Prostate gland (tissue), 2 donors: ENCODE measurements at regions not wholly inside any gene's neighbourhood (a gene's known extent, or its start where the extent isn't known, plus 50 kb on each side); places are given as distances from the start of the nearest gene placed in this dataset.

Experiments used
- DNase-seq: peaks from one replicate; pipeline ENCODE4 v3.0.0-alpha.2; 2019; ENCODE audit warnings: low spot score
- H3K27ac ChIP-seq, 2 donors: fragments of 200-600 bp; sonication (generic); 2 replicates each; pipeline ENCODE4 v1.5.1; 2017 to 2019
- H3K27me3 ChIP-seq: fragments of 200-600 bp; sonication (generic); replicated peaks from 2 replicates; pipeline ENCODE4 v1.5.1; 2019; ENCODE audit not compliant: insufficient read depth
- H3K36me3 ChIP-seq, 2 donors: fragments of 200-600 bp; sonication (generic); 1 replicate in 1 of 2; 2 replicates in 1 of 2; pipeline versions ENCODE4 v1.5.1 to v1.8.1; 2017 to 2019
- H3K4me1 ChIP-seq: fragments of 200-600 bp; sonication (generic); replicated peaks from 2 replicates; pipeline ENCODE4 v1.5.1; 2019
- H3K4me3 ChIP-seq, 2 donors: fragments of 200-600 bp; sonication (generic); 2 replicates each; pipeline ENCODE4 v1.5.1; 2017 to 2019
- H3K9me3 ChIP-seq: fragments of 200-600 bp; sonication (generic); 2 replicates; pipeline ENCODE4 v1.5.1; 2017
- CTCF ChIP-seq, 4 experiments: fragments of 200-600 bp in 2 of 4; fragments of 450-650 bp in 2 of 4; sonication (generic) in 2 of 4; IDR thresholded peaks; 1 replicate in 3 of 4; 2 replicates in 1 of 4; pipeline ENCODE4 v1.5.1; 2016 to 2019; ENCODE audit warnings: antibody characterized with exemption in 4 of 4, mild to moderate bottlenecking in 2 of 4, moderate library complexity in 2 of 4
- POLR2A ChIP-seq: fragments of 450-650 bp; IDR thresholded peaks from one replicate; pipeline ENCODE4 v1.6.1; 2016; ENCODE audit warnings: antibody characterized with exemption, mild to moderate bottlenecking
- POLR2AphosphoS5 ChIP-seq: sonication (generic); formaldehyde crosslinking; IDR thresholded peaks from one replicate; pipeline ENCODE4 v1.6.1; 2017; ENCODE audit warnings: antibody characterized with exemption
- WGBS: methylation state at CpG from one replicate; pipeline ENCODE4 v1.1.5; 2018; 5-methylcytosine and 5-hydroxymethylcytosine counted together
- intact Hi-C: fragments of 100-400 bp; cut with DNase I; formaldehyde crosslinking; loops from one replicate; pipeline ENCODE4 v1.14.2; 2022

GRCh38 chr22:48523091-48523490 lies 1304.6 kb downstream of the BRD1 start:
- Histone ChIP-seq H3K36me3 (no peaks in the 10 kb centered on the region), H3K4me1 (no peaks in the 10 kb centered on the region), H3K4me3 (no peak overlapping the region), H3K27me3 (no peaks in the 10 kb centered on the region), H3K9me3 (no peaks in the 10 kb centered on the region), H3K27ac (no peak overlapping the region)
- TF ChIP-seq POLR2AphosphoS5 (no peak), CTCF (IDR thresholded peaks at IDR 0.05) (no peak), POLR2A (no peak)
- intact Hi-C loops = no loop called here
- DNase-seq = no peak
- 93% methylated on average over 19 of the region's 19 CpGs for WGBS

- TF ChIP-seq CTCF (IDR thresholded peaks at IDR 0.05) (no peak), POLR2A (no peak), POLR2AphosphoS5 (no peak)
- 88% methylated on average over 14 of the region's 14 CpGs for WGBS
- Histone ChIP-seq H3K27me3 (no peaks in the 10 kb centered on the region), H3K27ac (no peak overlapping the region), H3K36me3 (no peaks in the 10 kb centered on the region), H3K4me1 (no peaks in the 10 kb centered on the region), H3K4me3 (no peak overlapping the region), H3K9me3 (no peaks in the 10 kb centered on the region)
- intact Hi-C loops = no loop called here
- no peak for DNase-seq
Observed at GRCh38 chr22:48522271-48522670, 1305.4 kb downstream of the BRD1 start.

- WGBS = 33% methylated on average over 12 of the region's 13 CpGs
- H3K4me1 ChIP-seq = no peaks in the 10 kb centered on the region
- TF ChIP-seq POLR2A (no peak), POLR2AphosphoS5 (no peak)
- H3K36me3 ChIP-seq = no peaks in the 10 kb centered on the region
- no peak overlapping the region for H3K27ac ChIP-seq
- H3K9me3 ChIP-seq = no peaks in the 10 kb centered on the region
- H3K27me3 ChIP-seq = no peaks in the 10 kb centered on the region
- no peak overlapping the region for H3K4me3 ChIP-seq
- intact Hi-C loops = no loop called here
- DNase-seq = no peak
Observed at GRCh38 chr22:48520884-48521588, 1306.6 kb downstream of the BRD1 start.

GRCh38 chr22:48520207-48520606 lies 1307.5 kb downstream of the BRD1 start:
- H3K4me3 ChIP-seq = no peak overlapping the region
- 96% methylated on average over 10 of the region's 10 CpGs for WGBS
- H3K27me3 ChIP-seq = no peaks in the 10 kb centered on the region
- intact Hi-C loops = no loop called here
- DNase-seq = no peak
- H3K27ac ChIP-seq = no peak overlapping the region
- no peaks in the 10 kb centered on the region for H3K4me1 ChIP-seq
- H3K36me3 ChIP-seq = no peaks in the 10 kb centered on the region
- no peaks in the 10 kb centered on the region for H3K9me3 ChIP-seq
- no peak for TF ChIP-seq POLR2A
- TF ChIP-seq POLR2AphosphoS5 = no peak
- TF ChIP-seq CTCF (IDR thresholded peaks at IDR 0.05) = no peak

- Histone ChIP-seq H3K36me3 (no peaks in the 10 kb centered on the region), H3K27me3 (no peaks in the 10 kb centered on the region), H3K4me3 (no peak overlapping the region), H3K9me3 (no peaks in the 10 kb centered on the region), H3K4me1 (no peaks in the 10 kb centered on the region), H3K27ac (no peak overlapping the region)
- no peak for DNase-seq
- intact Hi-C loops = no loop called here
- TF ChIP-seq CTCF (IDR thresholded peaks at IDR 0.05) (no peak), POLR2AphosphoS5 (no peak), POLR2A (no peak)
- 75% methylated on average over 24 of the region's 35 CpGs for WGBS
Observed at GRCh38 chr22:48517039-48518030, 1310.3 kb downstream of the BRD1 start.
